Lung (tissue), 11 donors: ENCODE measurements at regions not wholly inside any gene's neighbourhood (a gene's known extent, or its start where the extent isn't known, plus 50 kb on each side); places are given as distances from the start of the nearest gene placed in this dataset.
A peak's percentile ranks its signal among the peaks of the same experiment; 100 is the strongest.

Experiments used
- ATAC-seq: fragments of 200-7000 bp; cut with Tn5 transposase; one replicate; pipeline ENCODE4 v1.9.1; 2020; ENCODE audit warnings: moderate number of reproducible peaks; ENCODE audit not compliant: insufficient read depth, low FRiP score
- DNase-seq, 3 donors: peaks; one replicate each; pipeline ENCODE4 v3.0.0-alpha.2; 2013 to 2017
- H3K27ac ChIP-seq, 2 donors: one replicate each; pipeline ENCODE4 v1.5.1; 2013; ENCODE audit warnings: mild to moderate bottlenecking in 2 of 2, moderate library complexity in 2 of 2, control low read depth in 1 of 2, inconsistent platforms in 1 of 2, low read depth in 1 of 2, low read length in 1 of 2
- H3K27me3 ChIP-seq, 3 donors: one replicate each; pipeline ENCODE4 v1.5.1; 2013; ENCODE audit warnings: low read length in 2 of 3; ENCODE audit not compliant: control insufficient read depth in 3 of 3, insufficient read depth in 3 of 3
- H3K36me3 ChIP-seq, 4 donors: one replicate each; pipeline ENCODE4 v1.5.1; 2013; ENCODE audit warnings: low read length in 4 of 4, mild to moderate bottlenecking in 1 of 4, moderate library complexity in 1 of 4; ENCODE audit not compliant: control insufficient read depth in 4 of 4, insufficient read depth in 4 of 4
- H3K4me1 ChIP-seq, 5 donors: one replicate each; pipeline ENCODE4 v1.5.1; 2013; ENCODE audit warnings: low read length in 5 of 5, mild to moderate bottlenecking in 2 of 5, moderate library complexity in 1 of 5; ENCODE audit not compliant: control insufficient read depth in 5 of 5, insufficient read depth in 5 of 5
- H3K4me3 ChIP-seq: one replicate; pipeline ENCODE4 v1.5.1; 2013; ENCODE audit warnings: mild to moderate bottlenecking, control low read depth, moderate library complexity
- H3K9ac ChIP-seq, 2 donors: one replicate each; pipeline ENCODE4 v1.5.1; 2013; ENCODE audit warnings: low read length in 2 of 2, control low read depth in 1 of 2; ENCODE audit not compliant: insufficient read depth in 1 of 2
- H3K9me3 ChIP-seq, 4 donors: one replicate each; pipeline ENCODE4 v1.5.1; 2013; ENCODE audit warnings: low read length in 3 of 4, mild to moderate bottlenecking in 1 of 4, moderate library complexity in 1 of 4; ENCODE audit not compliant: control insufficient read depth in 4 of 4, insufficient read depth in 3 of 4
- WGBS, 2 donors: extraction: QIAGEN DNeasy Blood & Tissue Kit; methylation state at CpG; one replicate each; pipeline ENCODE4 v1.1.7; 2013; 5-methylcytosine and 5-hydroxymethylcytosine counted together
- TF ChIP-seq, protein P1 (sequence below): IDR thresholded peaks from 2 replicates; pipeline ENCODE4 v1.5.1; 2012; ENCODE audit warnings: mild to moderate bottlenecking; ENCODE audit errors: control extremely low read depth, extremely low read depth
- donor health status: control.
- donor health status: control.
- donor health status: Bipolar disorder and iron deficiency.
- donor health status: healthy.
- donor health status: DM: yes; HTN: yes; CAD: no.

DNA sequence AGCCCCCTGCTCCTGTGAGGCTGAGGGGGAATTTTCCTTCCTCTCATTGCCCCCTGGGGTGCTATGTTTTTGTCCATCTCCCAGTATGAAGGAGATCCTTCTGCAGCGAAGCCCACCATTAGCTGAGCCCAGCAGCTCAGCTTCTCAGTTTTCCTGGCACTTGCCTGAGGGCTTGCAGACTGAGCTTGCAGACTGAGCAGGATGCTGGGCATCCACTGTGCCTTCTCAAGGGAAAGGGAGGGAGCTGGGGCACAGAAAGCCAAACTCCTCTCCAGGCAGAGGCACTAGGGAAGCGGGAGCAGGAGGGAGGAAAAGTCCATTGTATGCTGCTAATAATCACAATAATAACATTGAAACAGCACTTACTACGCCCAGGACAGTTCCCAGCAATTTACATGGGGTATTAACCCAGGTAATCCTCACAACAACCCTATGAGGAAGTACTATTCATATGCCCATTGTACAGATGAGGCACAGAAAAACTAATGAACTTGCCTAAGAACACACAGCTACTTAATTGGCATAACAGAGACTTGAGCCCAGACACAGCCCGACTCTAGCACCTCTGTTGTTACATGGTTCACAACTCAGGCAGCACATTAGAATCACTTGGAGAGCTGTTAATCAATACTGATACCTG lies 86.9 kb upstream of the SSBP2 start:
- TF ChIP-seq, protein P1, sequence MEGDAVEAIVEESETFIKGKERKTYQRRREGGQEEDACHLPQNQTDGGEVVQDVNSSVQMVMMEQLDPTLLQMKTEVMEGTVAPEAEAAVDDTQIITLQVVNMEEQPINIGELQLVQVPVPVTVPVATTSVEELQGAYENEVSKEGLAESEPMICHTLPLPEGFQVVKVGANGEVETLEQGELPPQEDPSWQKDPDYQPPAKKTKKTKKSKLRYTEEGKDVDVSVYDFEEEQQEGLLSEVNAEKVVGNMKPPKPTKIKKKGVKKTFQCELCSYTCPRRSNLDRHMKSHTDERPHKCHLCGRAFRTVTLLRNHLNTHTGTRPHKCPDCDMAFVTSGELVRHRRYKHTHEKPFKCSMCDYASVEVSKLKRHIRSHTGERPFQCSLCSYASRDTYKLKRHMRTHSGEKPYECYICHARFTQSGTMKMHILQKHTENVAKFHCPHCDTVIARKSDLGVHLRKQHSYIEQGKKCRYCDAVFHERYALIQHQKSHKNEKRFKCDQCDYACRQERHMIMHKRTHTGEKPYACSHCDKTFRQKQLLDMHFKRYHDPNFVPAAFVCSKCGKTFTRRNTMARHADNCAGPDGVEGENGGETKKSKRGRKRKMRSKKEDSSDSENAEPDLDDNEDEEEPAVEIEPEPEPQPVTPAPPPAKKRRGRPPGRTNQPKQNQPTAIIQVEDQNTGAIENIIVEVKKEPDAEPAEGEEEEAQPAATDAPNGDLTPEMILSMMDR: no peak
- Histone ChIP-seq H3K27me3 (no peaks in the 10 kb centered on the region), H3K4me3 (no peak overlapping the region), H3K36me3 (no peaks in the 10 kb centered on the region), H3K9me3 (peaks cover 0 to 3% (median 0%) of the 10 kb centered on the region in 4 donors), H3K9ac (no peak overlapping the region), H3K27ac (no peak overlapping the region), H3K4me1 (peaks cover 0 to 4% (median 0%) of the 10 kb centered on the region in 5 donors)
- 90 to 98% methylated on average over 4 of the region's 4 CpGs for WGBS, 2 donors
- ATAC-seq (no peak), DNase-seq (no peak)

DNA sequence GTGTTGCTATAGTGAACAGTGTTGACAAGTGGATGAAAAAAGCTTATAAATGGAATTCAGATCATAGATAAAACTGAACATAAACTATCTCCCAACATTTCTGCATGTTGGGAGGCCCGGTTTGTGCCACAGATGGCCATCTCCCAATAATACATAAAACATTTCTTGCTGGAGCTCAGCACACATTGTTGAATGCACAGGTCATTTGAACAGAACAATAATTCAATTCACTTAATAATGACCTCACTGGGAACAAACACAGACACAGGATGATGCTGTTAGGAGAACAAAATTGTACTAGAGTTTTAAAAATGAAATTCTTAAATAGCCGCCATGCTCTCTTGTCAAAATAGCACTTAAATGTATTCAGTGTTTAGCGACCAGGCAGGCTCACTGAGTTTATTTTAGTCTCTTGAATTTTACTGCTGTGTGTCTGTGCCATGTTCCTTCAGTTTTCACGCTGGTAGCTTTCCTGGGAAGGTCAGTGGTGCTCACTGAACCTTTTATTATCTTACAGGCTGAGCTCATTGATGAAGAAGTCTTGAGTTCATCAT lies 85.0 kb upstream of the SSBP2 start:
- Histone ChIP-seq H3K9me3 (peaks cover 0 to 3% (median 0%) of the 10 kb centered on the region in 4 donors), H3K9ac (no peak overlapping the region), H3K27ac (no peak overlapping the region), H3K36me3 (no peaks in the 10 kb centered on the region), H3K4me1 (peaks cover 0 to 4% (median 0%) of the 10 kb centered on the region in 5 donors), H3K4me3 (no peak overlapping the region), H3K27me3 (no peaks in the 10 kb centered on the region)
- 82 to 90% methylated on average over 4 of the region's 4 CpGs for WGBS, 2 donors
- TF ChIP-seq, protein P1: no peak
- DNase-seq: no peak
- no peak for ATAC-seq

DNA sequence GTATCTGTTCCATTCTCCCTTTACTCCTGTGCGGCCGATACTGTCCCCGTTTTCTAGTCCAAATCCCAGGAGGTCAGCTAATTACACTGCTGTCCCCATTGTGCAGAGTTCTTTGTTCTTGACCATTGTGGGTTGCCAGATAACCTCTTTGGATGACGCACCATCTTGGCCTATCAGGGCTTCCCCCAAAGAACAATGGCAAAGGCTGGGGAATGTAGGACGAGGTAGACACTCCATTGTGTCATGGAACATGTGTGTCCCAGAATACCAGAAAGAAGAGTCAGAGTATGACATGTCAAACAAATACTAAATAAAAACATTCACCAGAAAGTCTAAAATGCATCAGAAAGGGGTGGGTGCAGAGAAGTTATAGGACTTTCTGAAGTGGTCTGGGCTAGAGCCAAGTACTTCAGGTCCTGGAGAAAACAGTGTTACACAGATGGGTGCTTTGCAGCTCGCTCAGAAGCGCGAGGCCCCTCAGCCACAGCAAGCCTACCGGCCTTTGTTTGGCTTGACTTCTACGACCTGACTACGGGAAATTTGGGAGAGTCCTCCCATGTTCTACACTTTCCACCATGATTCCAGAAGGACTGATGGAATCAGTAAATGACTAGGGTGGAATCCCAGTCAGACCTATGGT lies 83.2 kb upstream of the SSBP2 start:
- Histone ChIP-seq H3K4me1 (peaks cover 0 to 4% (median 0%) of the 10 kb centered on the region in 5 donors), H3K27ac (no peak overlapping the region), H3K36me3 (no peaks in the 10 kb centered on the region), H3K9me3 (peaks cover 0 to 3% (median 0%) of the 10 kb centered on the region in 4 donors), H3K4me3 (no peak overlapping the region), H3K27me3 (no peaks in the 10 kb centered on the region), H3K9ac (no peak overlapping the region)
- peak in 1 of 3 donors; percentile 37 for DNase-seq
- ATAC-seq: no peak
- 86 to 88% methylated on average over 11 of the region's 11 CpGs for WGBS, 2 donors
- TF ChIP-seq, protein P1: no peak
